ENCODE measurements at regions not wholly inside any gene's neighbourhood (a gene's known extent, or its start where the extent isn't known, plus 50 kb on each side); places are given as distances from the start of the nearest gene placed in this dataset.

- no peak for ATAC-seq
- no peak for TF ChIP-seq ZFP30 (CRISPR knock-in tag; IDR thresholded peaks at IDR 0.05)
- no peak for TF ChIP-seq ZFP3 (CRISPR knock-in tag; IDR thresholded peaks at IDR 0.05)
- no peak for TF ChIP-seq RARB (CRISPR knock-in tag; IDR thresholded peaks at IDR 0.05)
- no peak for TF ChIP-seq BACH2 (CRISPR knock-in tag; IDR thresholded peaks at IDR 0.05; ENCODE audit: borderline replicate concordance)
- TF ChIP-seq GLIS3 (CRISPR knock-in tag; IDR thresholded peaks at IDR 0.05) = no peak
- TF ChIP-seq TSHZ2 (CRISPR knock-in tag; IDR thresholded peaks at IDR 0.05) = no peak
- no peak for TF ChIP-seq CSRNP3 (CRISPR knock-in tag; IDR thresholded peaks at IDR 0.05)
- no peak for TF ChIP-seq ZNF70 (CRISPR knock-in tag; IDR thresholded peaks at IDR 0.05)
- no peak for TF ChIP-seq PATZ1 (CRISPR knock-in tag; IDR thresholded peaks at IDR 0.05; ENCODE audit: borderline replicate concordance)
- TF ChIP-seq TCF4 (CRISPR knock-in tag; IDR thresholded peaks at IDR 0.05; ENCODE audit: borderline replicate concordance) = no peak
- TF ChIP-seq ZC3H10 (CRISPR knock-in tag; IDR thresholded peaks at IDR 0.05) = no peak
- TF ChIP-seq CSDC2 (CRISPR knock-in tag; IDR thresholded peaks at IDR 0.05) = no peak
Observed at GRCh38 chr4:152037435-152037834, 276.6 kb upstream of the GATB start.

GRCh38 chr4:152033621-152034020, 272.8 kb upstream of the GATB start:
- TF ChIP-seq POU6F1 (CRISPR knock-in tag; IDR thresholded peaks at IDR 0.05; ENCODE audit: borderline replicate concordance, low read depth) = no peak
- no peak for TF ChIP-seq OSR1 (CRISPR knock-in tag; IDR thresholded peaks at IDR 0.05)
- no peak for TF ChIP-seq ZFP3 (CRISPR knock-in tag; IDR thresholded peaks at IDR 0.05)
- no peak for TF ChIP-seq TSHZ2 (CRISPR knock-in tag; IDR thresholded peaks at IDR 0.05)
- TF ChIP-seq GLIS3 (CRISPR knock-in tag; IDR thresholded peaks at IDR 0.05) = no peak
- no peak for TF ChIP-seq ARNTL (CRISPR knock-in tag; IDR thresholded peaks at IDR 0.05; ENCODE audit: borderline replicate concordance, low read depth)
- TF ChIP-seq TOX (CRISPR knock-in tag; IDR thresholded peaks at IDR 0.05; ENCODE audit: borderline replicate concordance) = no peak
- ATAC-seq = no peak

- TF ChIP-seq RARB (CRISPR knock-in tag; IDR thresholded peaks at IDR 0.05) (no peak), TCF4 (CRISPR knock-in tag; IDR thresholded peaks at IDR 0.05; ENCODE audit: borderline replicate concordance) (no peak), ZNF8 (CRISPR knock-in tag; IDR thresholded peaks at IDR 0.05) (no peak), ISL1 (CRISPR knock-in tag; IDR thresholded peaks at IDR 0.05) (no peak), SNAI2 (CRISPR knock-in tag; IDR thresholded peaks at IDR 0.05) (no peak), BACH2 (CRISPR knock-in tag; IDR thresholded peaks at IDR 0.05; ENCODE audit: borderline replicate concordance) (no peak), PPARA (CRISPR knock-in tag; IDR thresholded peaks at IDR 0.05; ENCODE audit: borderline replicate concordance) (no peak)
- no peak for ATAC-seq
Observed at GRCh38 chr4:152032722-152033131, 271.9 kb upstream of the GATB start.
